Neural cell (in vitro differentiated cells): ENCODE measurements at regions not wholly inside any gene's neighbourhood (a gene's known extent, or its start where the extent isn't known, plus 50 kb on each side); places are given as distances from the start of the nearest gene placed in this dataset.

Source experiments
- H2AFZ ChIP-seq: fragments of 200-600, 300-800 bp; sonication (generic), shearing (Covaris generic); 2 replicates; pipeline ENCODE4 v1.6.0; 2014; ENCODE audit warnings: low read depth, mild to moderate bottlenecking, antibody characterized with exemption, low read length, moderate library complexity
- H3F3A ChIP-seq: fragments of 200-600 bp; shearing (Covaris generic); 2 replicates; pipeline ENCODE4 v1.6.1; 2016; ENCODE audit warnings: mild to moderate bottlenecking, moderate library complexity, mixed read lengths, antibody characterized with exemption, low read length; ENCODE audit not compliant: insufficient read depth, poor library complexity, severe bottlenecking
- H3K27ac ChIP-seq: fragments of 200-600, 300-800 bp; sonication (generic), shearing (Covaris generic); 2 replicates; pipeline ENCODE4 v1.5.1; 2014; ENCODE audit warnings: mild to moderate bottlenecking, low read length, moderate library complexity
- H3K27me3 ChIP-seq: fragments of 300-800, 200-600 bp; sonication (generic), shearing (Covaris generic); 2 replicates; pipeline ENCODE4 v1.6.0; 2014; ENCODE audit warnings: mild to moderate bottlenecking, low read depth, low read length, moderate library complexity; ENCODE audit not compliant: insufficient read depth
- H3K36me3 ChIP-seq: fragments of 300-800, 200-600 bp; sonication (generic), shearing (Covaris generic); 2 replicates; pipeline ENCODE4 v1.5.1; 2014; ENCODE audit warnings: mild to moderate bottlenecking, antibody characterized with exemption, low read length, moderate library complexity; ENCODE audit not compliant: insufficient read depth
- H3K4me2 ChIP-seq: fragments of 300-800, 200-600 bp; sonication (generic), shearing (Covaris generic); 2 replicates; pipeline ENCODE4 v1.6.0; 2014; ENCODE audit warnings: mild to moderate bottlenecking, low read length
- H3K4me3 ChIP-seq: fragments of 300-800, 200-600 bp; sonication (generic), shearing (Covaris generic); 2 replicates; pipeline ENCODE4 v1.5.1; 2014; ENCODE audit warnings: mild to moderate bottlenecking, low read length, moderate library complexity
- H3K79me2 ChIP-seq: fragments of 200-600 bp; shearing (Covaris generic); replicated peaks from 2 replicates; pipeline ENCODE4 v1.6.0; 2014; ENCODE audit warnings: mild to moderate bottlenecking, low read length, moderate library complexity; ENCODE audit not compliant: insufficient read depth
- H3K9ac ChIP-seq: fragments of 300-800, 200-600 bp; sonication (generic), shearing (Covaris generic); 2 replicates; pipeline ENCODE4 v1.6.1; 2016; ENCODE audit warnings: mild to moderate bottlenecking, low read length, mixed read lengths
- H3K9me2 ChIP-seq: fragments of 200-600 bp; shearing (Covaris generic); 2 replicates; pipeline ENCODE4 v1.6.1; 2016; ENCODE audit warnings: mild to moderate bottlenecking, low read length, mixed read lengths; ENCODE audit not compliant: insufficient read depth
- H3K9me3 ChIP-seq: fragments of 200-600, 300-800 bp; sonication (generic), shearing (Covaris generic); 2 replicates; pipeline ENCODE4 v1.6.1; 2016; ENCODE audit warnings: mild to moderate bottlenecking, mixed run types, low read length, moderate library complexity, mixed read lengths
- H4K20me1 ChIP-seq: fragments of 200-600 bp; shearing (Covaris generic); 2 replicates; pipeline ENCODE4 v1.6.1; 2016; ENCODE audit warnings: mild to moderate bottlenecking, mixed run types; ENCODE audit not compliant: insufficient read depth
- EP300 ChIP-seq: fragments of 450-650 bp; conservative IDR thresholded peaks from 2 replicates; pipeline ENCODE4 v1.6.1; 2014; ENCODE audit warnings: antibody characterized with exemption, mild to moderate bottlenecking, moderate library complexity; ENCODE audit not compliant: poor library complexity, severe bottlenecking
- EZH2 ChIP-seq: fragments of 200-600, 300-800 bp; shearing (Covaris generic), sonication (generic); IDR thresholded peaks from 2 replicates; pipeline ENCODE4 v1.6.1; 2014; ENCODE audit warnings: antibody characterized with exemption, low read length, borderline replicate concordance, mild to moderate bottlenecking; ENCODE audit not compliant: insufficient read depth, poor library complexity, severe bottlenecking
- MXI1 ChIP-seq: fragments of 450-650 bp; conservative IDR thresholded peaks from 2 replicates; pipeline ENCODE4 v1.6.1; 2014; ENCODE audit warnings: antibody characterized with exemption, mild to moderate bottlenecking; ENCODE audit not compliant: poor library complexity, severe bottlenecking
- POLR2AphosphoS5 ChIP-seq: IDR thresholded peaks from 2 replicates; pipeline ENCODE4 v1.6.1; 2012
- RAD21 ChIP-seq: fragments of 450-650 bp; conservative IDR thresholded peaks from 2 replicates; pipeline ENCODE4 v1.6.1; 2014; ENCODE audit warnings: antibody characterized with exemption, mild to moderate bottlenecking, moderate library complexity
- SMC3 ChIP-seq: fragments of 450-650 bp; conservative IDR thresholded peaks from 2 replicates; pipeline ENCODE4 v1.6.1; 2014; ENCODE audit warnings: antibody characterized with exemption, mild to moderate bottlenecking, moderate library complexity; ENCODE audit not compliant: poor library complexity
- TAF1 ChIP-seq: IDR thresholded peaks from 2 replicates; pipeline ENCODE4 v1.6.1; 2012; ENCODE audit warnings: low read depth
- TF ChIP-seq, protein P1 (sequence below): IDR thresholded peaks from 2 replicates; pipeline ENCODE4 v1.6.1; 2012; ENCODE audit warnings: borderline replicate concordance
- TF ChIP-seq, protein P2 (sequence below): fragments of 450-650 bp; IDR thresholded peaks from 2 replicates; pipeline ENCODE4 v1.5.1; 2014; ENCODE audit warnings: antibody characterized with exemption, mild to moderate bottlenecking, moderate library complexity; ENCODE audit not compliant: poor library complexity, severe bottlenecking

DNA sequence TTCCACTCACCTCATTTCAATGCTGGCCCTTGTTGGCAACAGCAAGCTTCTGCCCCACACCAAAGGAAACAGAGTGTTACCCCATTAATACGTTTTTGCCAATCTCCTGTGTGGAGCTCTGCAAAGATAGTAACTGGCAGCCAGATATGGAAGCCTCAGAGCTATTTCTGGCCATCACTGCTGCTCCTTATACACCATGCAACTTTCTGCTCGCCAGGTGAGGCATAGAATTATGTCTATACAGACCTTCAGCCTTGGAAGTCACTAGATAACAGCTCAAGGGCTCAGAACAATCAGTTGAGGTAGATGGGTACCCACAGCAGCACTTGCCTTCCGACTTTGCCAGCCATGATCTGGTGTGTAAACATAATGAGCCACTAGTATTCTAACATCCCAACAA, 214.8 kb upstream of the ALG10B start:
- Histone ChIP-seq H3K9me2 (no peaks in the 10 kb centered on the region), H3K79me2 (no peaks in the 10 kb centered on the region), H3K4me2 (no peak overlapping the region), H3K9ac (no peak overlapping the region), H3K4me3 (no peak overlapping the region), H3K36me3 (no peaks in the 10 kb centered on the region), H3F3A (no peaks in the 10 kb centered on the region), H3K9me3 (no peaks in the 10 kb centered on the region), H3K27me3 (no peaks in the 10 kb centered on the region), H3K27ac (no peak overlapping the region), H4K20me1 (no peaks in the 10 kb centered on the region), H2AFZ (no peak overlapping the region)
- TF ChIP-seq RAD21, result no peak
- no peak for TF ChIP-seq MXI1
- TF ChIP-seq, protein P1, sequence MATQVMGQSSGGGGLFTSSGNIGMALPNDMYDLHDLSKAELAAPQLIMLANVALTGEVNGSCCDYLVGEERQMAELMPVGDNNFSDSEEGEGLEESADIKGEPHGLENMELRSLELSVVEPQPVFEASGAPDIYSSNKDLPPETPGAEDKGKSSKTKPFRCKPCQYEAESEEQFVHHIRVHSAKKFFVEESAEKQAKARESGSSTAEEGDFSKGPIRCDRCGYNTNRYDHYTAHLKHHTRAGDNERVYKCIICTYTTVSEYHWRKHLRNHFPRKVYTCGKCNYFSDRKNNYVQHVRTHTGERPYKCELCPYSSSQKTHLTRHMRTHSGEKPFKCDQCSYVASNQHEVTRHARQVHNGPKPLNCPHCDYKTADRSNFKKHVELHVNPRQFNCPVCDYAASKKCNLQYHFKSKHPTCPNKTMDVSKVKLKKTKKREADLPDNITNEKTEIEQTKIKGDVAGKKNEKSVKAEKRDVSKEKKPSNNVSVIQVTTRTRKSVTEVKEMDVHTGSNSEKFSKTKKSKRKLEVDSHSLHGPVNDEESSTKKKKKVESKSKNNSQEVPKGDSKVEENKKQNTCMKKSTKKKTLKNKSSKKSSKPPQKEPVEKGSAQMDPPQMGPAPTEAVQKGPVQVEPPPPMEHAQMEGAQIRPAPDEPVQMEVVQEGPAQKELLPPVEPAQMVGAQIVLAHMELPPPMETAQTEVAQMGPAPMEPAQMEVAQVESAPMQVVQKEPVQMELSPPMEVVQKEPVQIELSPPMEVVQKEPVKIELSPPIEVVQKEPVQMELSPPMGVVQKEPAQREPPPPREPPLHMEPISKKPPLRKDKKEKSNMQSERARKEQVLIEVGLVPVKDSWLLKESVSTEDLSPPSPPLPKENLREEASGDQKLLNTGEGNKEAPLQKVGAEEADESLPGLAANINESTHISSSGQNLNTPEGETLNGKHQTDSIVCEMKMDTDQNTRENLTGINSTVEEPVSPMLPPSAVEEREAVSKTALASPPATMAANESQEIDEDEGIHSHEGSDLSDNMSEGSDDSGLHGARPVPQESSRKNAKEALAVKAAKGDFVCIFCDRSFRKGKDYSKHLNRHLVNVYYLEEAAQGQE, result no peak
- TF ChIP-seq POLR2AphosphoS5, result no peak
- no peak for TF ChIP-seq EZH2
- TF ChIP-seq TAF1, result no peak
- no peak for TF ChIP-seq EP300
- TF ChIP-seq SMC3, result no peak

DNA sequence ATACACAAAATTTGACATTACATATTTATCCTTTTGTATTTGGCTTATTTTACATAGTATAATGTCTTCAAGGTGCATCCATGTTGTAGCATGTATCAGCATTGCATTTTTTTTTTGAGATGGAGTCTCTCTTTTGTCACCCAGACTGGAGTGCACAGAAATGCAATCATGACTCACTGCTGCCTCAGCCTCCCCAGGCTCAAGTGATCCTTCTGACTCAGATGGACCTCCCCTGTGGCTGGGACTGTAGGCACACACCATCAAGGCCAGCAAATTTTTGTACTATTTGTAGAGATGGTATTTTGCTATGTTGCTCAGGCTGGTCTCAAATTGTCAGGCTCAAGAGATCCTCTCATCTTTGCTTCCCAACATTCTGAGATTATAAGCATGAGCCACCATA, 214.4 kb upstream of the ALG10B start:
- Histone ChIP-seq H3K27me3 (no peaks in the 10 kb centered on the region), H3F3A (no peaks in the 10 kb centered on the region), H4K20me1 (no peaks in the 10 kb centered on the region), H2AFZ (no peak overlapping the region), H3K36me3 (no peaks in the 10 kb centered on the region), H3K4me3 (no peak overlapping the region), H3K9me2 (no peaks in the 10 kb centered on the region), H3K4me2 (no peak overlapping the region), H3K9ac (no peak overlapping the region), H3K27ac (no peak overlapping the region), H3K9me3 (no peaks in the 10 kb centered on the region), H3K79me2 (no peaks in the 10 kb centered on the region)
- TF ChIP-seq, protein P2, sequence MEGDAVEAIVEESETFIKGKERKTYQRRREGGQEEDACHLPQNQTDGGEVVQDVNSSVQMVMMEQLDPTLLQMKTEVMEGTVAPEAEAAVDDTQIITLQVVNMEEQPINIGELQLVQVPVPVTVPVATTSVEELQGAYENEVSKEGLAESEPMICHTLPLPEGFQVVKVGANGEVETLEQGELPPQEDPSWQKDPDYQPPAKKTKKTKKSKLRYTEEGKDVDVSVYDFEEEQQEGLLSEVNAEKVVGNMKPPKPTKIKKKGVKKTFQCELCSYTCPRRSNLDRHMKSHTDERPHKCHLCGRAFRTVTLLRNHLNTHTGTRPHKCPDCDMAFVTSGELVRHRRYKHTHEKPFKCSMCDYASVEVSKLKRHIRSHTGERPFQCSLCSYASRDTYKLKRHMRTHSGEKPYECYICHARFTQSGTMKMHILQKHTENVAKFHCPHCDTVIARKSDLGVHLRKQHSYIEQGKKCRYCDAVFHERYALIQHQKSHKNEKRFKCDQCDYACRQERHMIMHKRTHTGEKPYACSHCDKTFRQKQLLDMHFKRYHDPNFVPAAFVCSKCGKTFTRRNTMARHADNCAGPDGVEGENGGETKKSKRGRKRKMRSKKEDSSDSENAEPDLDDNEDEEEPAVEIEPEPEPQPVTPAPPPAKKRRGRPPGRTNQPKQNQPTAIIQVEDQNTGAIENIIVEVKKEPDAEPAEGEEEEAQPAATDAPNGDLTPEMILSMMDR, result no peak
- TF ChIP-seq RAD21 (no peak), TAF1 (no peak), MXI1 (no peak), EP300 (no peak)

DNA sequence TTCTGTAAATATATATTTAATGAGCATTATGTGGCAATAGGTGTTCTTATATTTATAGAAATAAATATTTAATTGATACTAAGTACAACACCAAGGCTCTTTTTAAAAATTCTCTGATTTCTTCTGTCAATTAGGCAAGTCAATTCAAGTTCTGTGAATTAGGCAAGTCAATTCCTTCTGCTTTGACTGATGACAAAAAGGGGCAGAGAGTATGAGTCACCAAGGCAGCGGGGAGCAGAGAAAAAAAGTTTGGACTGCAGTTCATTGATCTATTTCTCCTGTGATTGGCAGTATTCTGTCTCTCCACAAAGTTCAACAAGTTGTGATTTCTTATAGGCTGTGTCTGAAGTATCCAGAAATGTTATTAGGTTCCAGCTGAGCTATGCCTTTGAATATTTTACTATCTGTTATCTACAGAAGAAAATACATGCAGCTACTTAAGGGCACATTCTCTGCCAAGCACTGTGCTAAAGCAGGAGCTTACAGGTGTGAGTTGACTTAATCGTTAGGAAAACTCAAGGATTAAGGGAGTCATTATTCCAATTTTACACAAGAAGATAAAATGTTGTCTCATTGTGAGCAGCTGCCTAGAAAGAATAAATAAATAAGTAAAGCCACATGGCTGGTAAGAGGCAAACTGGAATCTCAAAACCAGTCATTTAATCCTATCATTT, 206.4 kb upstream of the ALG10B start:
- Histone ChIP-seq H3K4me3 (no peak overlapping the region), H3F3A (no peaks in the 10 kb centered on the region), H3K9ac (no peak overlapping the region), H3K27me3 (no peaks in the 10 kb centered on the region), H3K27ac (no peak overlapping the region), H3K9me2 (no peaks in the 10 kb centered on the region), H3K79me2 (no peaks in the 10 kb centered on the region), H3K9me3 (no peaks in the 10 kb centered on the region), H2AFZ (no peak overlapping the region), H3K4me2 (no peak overlapping the region), H4K20me1 (no peaks in the 10 kb centered on the region), H3K36me3 (no peaks in the 10 kb centered on the region)
- TF ChIP-seq RAD21, result no peak
- no peak for TF ChIP-seq EP300
- TF ChIP-seq EZH2, result no peak
- TF ChIP-seq MXI1, result no peak
- TF ChIP-seq POLR2AphosphoS5, result no peak
- TF ChIP-seq SMC3, result no peak
- no peak for TF ChIP-seq TAF1
- TF ChIP-seq, protein P2, result no peak
- TF ChIP-seq, protein P1, result no peak
